K562 (cell line): ENCODE measurements at regions not wholly inside any gene's neighbourhood (a gene's known extent, or its start where the extent isn't known, plus 50 kb on each side); places are given as distances from the start of the nearest gene placed in this dataset.

Source experiments
- ATAC-seq: fragments of 200-7000 bp; cut with Tn5 transposase; 3 replicates; pipeline ENCODE4 v1.9.1; 2020; ENCODE audit warnings: moderate library complexity
- BruUV-seq: library from RNA; stranded (reverse); fragments of 400-500 nt; replicated peaks from 2 replicates; lab custom pipeline; 2021; lab: Mats Ljungman, UMichigan
- CTCF ChIA-PET: fragments of 300-600 bp; formaldehyde crosslinking; extraction: SDS; loops from one replicate; lab custom pipeline; 2021; ENCODE audit warnings: low intra/inter-chr PET ratio; lab: Yijun Ruan, JAX
- POLR2A ChIA-PET: fragments of 300-600, 350-650 bp; sonication (Branson Sonifier 250); formaldehyde crosslinking; extraction: SDS; loops from one replicate; lab custom pipeline; 2021; ENCODE audit warnings: antibody characterized with exemption, inconsistent platforms; lab: Yijun Ruan, JAX
- DNase-seq, 4 experiments: peaks; one replicate each; pipeline versions ENCODE4 v3.0.0 to v3.0.0-alpha.2; 2011 to 2018; ENCODE audit warnings: low spot score in 3 of 4, mixed read lengths in 3 of 4; ENCODE audit errors: extremely low read depth in 1 of 4
- FAIRE-seq: peaks from 2 replicates; lab custom pipeline; 2011; peaks lifted over from hg19 to GRCh38; lab: Jason Lieb, UNC
- H2AFZ ChIP-seq: 2 replicates; pipeline ENCODE4 v1.6.0; 2011; ENCODE audit warnings: low read depth, low read length, control low read depth, inconsistent platforms
- H3K27ac ChIP-seq: fragments of 200-600 bp; 3 replicates; pipeline ENCODE4 v1.8.0; 2011; ENCODE audit warnings: low read depth, mild to moderate bottlenecking, control low read depth, inconsistent platforms, low read length, moderate library complexity, mixed read lengths; ENCODE audit errors: extremely low read depth
- H3K27me3 ChIP-seq, 2 experiments: fragments of 300-600 bp in 1 of 2; 2 replicates in 1 of 2; 3 replicates in 1 of 2; pipeline versions ENCODE4 v1.6.0 to v1.8.0; 2011; ENCODE audit warnings: inconsistent platforms in 2 of 2, low read length in 2 of 2, mild to moderate bottlenecking in 1 of 2, mixed read lengths in 1 of 2, moderate library complexity in 1 of 2; ENCODE audit not compliant: control insufficient read depth in 2 of 2, insufficient read depth in 2 of 2
- H3K36me3 ChIP-seq: fragments of 300-600 bp; 3 replicates; pipeline ENCODE4 v1.8.0; 2011; ENCODE audit warnings: mild to moderate bottlenecking, low read length, inconsistent platforms; ENCODE audit not compliant: control insufficient read depth, insufficient read depth
- H3K4me1 ChIP-seq, 2 experiments: fragments of 200-600 bp in 1 of 2; replicated peaks in 1 of 2; 2 replicates in 1 of 2; 3 replicates in 1 of 2; pipeline versions ENCODE4 v1.5.1 to v1.8.0; 2011; ENCODE audit warnings: inconsistent platforms in 2 of 2, low read length in 2 of 2, mild to moderate bottlenecking in 1 of 2, mixed read lengths in 1 of 2, moderate library complexity in 1 of 2; ENCODE audit not compliant: control insufficient read depth in 2 of 2, insufficient read depth in 2 of 2
- H3K4me2 ChIP-seq: 2 replicates; pipeline ENCODE4 v1.6.1; 2011; ENCODE audit warnings: low read length, control low read depth, inconsistent platforms, mixed read lengths; ENCODE audit not compliant: insufficient read depth
- H3K4me3 ChIP-seq: fragments of 200-600 bp; sonication (generic), shearing (Covaris generic); 2 replicates; pipeline ENCODE4 v1.5.1; 2016; ENCODE audit warnings: control low read depth, inconsistent platforms
- H3K79me2 ChIP-seq: fragments of 200-600 bp; 3 replicates; pipeline ENCODE4 v1.8.0; 2011; ENCODE audit warnings: low read length, inconsistent platforms; ENCODE audit not compliant: control insufficient read depth, insufficient read depth
- H3K9ac ChIP-seq, 2 experiments: 2 replicates each; pipeline versions ENCODE4 v1.6.0 to v1.6.1; 2011; ENCODE audit warnings: low read depth in 2 of 2, low read length in 2 of 2, control low read depth in 1 of 2, inconsistent platforms in 1 of 2, mild to moderate bottlenecking in 1 of 2, mixed read lengths in 1 of 2; ENCODE audit not compliant: insufficient read depth in 1 of 2
- H3K9me1 ChIP-seq: one replicate; pipeline ENCODE4 v1.6.0; 2011; ENCODE audit warnings: inconsistent platforms, mild to moderate bottlenecking, low read length, moderate library complexity; ENCODE audit not compliant: control insufficient read depth, insufficient read depth
- H3K9me3 ChIP-seq: replicated peaks from 2 replicates; pipeline ENCODE4 v1.5.1; 2011; ENCODE audit warnings: low read depth, low read length, inconsistent platforms; ENCODE audit not compliant: control insufficient read depth, insufficient read depth
- H4K20me1 ChIP-seq: replicated peaks from 2 replicates; pipeline ENCODE4 v1.6.1; 2011; ENCODE audit warnings: low read length, inconsistent platforms, mixed read lengths; ENCODE audit not compliant: control insufficient read depth, insufficient read depth
- C11orf30 ChIP-seq: fragments of 450-650 bp; IDR thresholded peaks from 2 replicates; pipeline ENCODE4 v1.6.1; 2016; ENCODE audit warnings: low read depth, mild to moderate bottlenecking
- FIP1L1 ChIP-seq: fragments of 200-400 bp; formaldehyde crosslinking; IDR thresholded peaks from 2 replicates; pipeline ENCODE4 v1.6.1; 2018; ENCODE audit warnings: mild to moderate bottlenecking, low read depth, low read length; ENCODE audit not compliant: poor library complexity, severe bottlenecking
- ZNF507 ChIP-seq: conservative IDR thresholded peaks from 2 replicates; pipeline ENCODE4 v1.6.1; 2017; ENCODE audit warnings: missing genetic modification characterization, missing compliant biosample characterization
- WGBS: fragments of 100-300 bp; shearing (Covaris generic); methylation state at CpG from one replicate; pipeline ENCODE4 v1.1.6; 2016; ENCODE audit warnings: low coverage, mixed read lengths; ENCODE audit not compliant: insufficient coverage; ENCODE audit errors: missing lambda C conversion rate; 5-methylcytosine and 5-hydroxymethylcytosine counted together
- in situ Hi-C: fragments of 300-500 bp; cut with MboI; formaldehyde crosslinking; loops from 4 replicates; pipeline ENCODE4 v1.15.0; 2018; ENCODE audit warnings: inconsistent platforms, mixed read lengths
- intact Hi-C: fragments of 100-400 bp; cut with micrococcal nuclease; formaldehyde crosslinking; loops from 2 replicates; pipeline ENCODE4 v1.14.2; 2022
- TF ChIP-seq, protein P1 (sequence below): fragments of 150-350 bp; IDR thresholded peaks from 2 replicates; pipeline ENCODE4 v1.6.1; 2014; ENCODE audit warnings: low read depth, mild to moderate bottlenecking, low read length, borderline replicate concordance

DNA sequence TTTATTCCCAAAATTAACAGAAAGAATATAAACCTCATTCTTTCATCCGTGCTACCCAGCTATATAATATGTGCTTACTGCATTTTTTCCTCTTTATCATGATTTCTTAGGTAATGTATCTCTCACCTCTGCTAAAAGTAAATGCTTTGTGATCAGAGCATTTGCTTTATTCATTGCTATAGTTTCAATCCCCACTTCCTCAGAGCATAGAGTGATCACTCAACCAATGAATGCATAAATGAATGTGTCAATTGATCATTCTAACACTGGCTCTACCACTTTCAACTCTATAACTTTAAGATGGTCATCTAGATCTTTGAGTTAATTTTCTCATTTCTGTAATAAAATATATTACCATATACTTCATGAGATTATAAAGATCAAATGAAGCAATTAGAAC lies 719.2 kb downstream of the CETN3 start (continued):
- TF ChIP-seq, protein P1, sequence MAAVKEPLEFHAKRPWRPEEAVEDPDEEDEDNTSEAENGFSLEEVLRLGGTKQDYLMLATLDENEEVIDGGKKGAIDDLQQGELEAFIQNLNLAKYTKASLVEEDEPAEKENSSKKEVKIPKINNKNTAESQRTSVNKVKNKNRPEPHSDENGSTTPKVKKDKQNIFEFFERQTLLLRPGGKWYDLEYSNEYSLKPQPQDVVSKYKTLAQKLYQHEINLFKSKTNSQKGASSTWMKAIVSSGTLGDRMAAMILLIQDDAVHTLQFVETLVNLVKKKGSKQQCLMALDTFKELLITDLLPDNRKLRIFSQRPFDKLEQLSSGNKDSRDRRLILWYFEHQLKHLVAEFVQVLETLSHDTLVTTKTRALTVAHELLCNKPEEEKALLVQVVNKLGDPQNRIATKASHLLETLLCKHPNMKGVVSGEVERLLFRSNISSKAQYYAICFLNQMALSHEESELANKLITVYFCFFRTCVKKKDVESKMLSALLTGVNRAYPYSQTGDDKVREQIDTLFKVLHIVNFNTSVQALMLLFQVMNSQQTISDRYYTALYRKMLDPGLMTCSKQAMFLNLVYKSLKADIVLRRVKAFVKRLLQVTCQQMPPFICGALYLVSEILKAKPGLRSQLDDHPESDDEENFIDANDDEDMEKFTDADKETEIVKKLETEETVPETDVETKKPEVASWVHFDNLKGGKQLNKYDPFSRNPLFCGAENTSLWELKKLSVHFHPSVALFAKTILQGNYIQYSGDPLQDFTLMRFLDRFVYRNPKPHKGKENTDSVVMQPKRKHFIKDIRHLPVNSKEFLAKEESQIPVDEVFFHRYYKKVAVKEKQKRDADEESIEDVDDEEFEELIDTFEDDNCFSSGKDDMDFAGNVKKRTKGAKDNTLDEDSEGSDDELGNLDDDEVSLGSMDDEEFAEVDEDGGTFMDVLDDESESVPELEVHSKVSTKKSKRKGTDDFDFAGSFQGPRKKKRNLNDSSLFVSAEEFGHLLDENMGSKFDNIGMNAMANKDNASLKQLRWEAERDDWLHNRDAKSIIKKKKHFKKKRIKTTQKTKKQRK = no peak
- TF ChIP-seq ZNF507 (tag) = no peak
- TF ChIP-seq FIP1L1 = no peak

DNA sequence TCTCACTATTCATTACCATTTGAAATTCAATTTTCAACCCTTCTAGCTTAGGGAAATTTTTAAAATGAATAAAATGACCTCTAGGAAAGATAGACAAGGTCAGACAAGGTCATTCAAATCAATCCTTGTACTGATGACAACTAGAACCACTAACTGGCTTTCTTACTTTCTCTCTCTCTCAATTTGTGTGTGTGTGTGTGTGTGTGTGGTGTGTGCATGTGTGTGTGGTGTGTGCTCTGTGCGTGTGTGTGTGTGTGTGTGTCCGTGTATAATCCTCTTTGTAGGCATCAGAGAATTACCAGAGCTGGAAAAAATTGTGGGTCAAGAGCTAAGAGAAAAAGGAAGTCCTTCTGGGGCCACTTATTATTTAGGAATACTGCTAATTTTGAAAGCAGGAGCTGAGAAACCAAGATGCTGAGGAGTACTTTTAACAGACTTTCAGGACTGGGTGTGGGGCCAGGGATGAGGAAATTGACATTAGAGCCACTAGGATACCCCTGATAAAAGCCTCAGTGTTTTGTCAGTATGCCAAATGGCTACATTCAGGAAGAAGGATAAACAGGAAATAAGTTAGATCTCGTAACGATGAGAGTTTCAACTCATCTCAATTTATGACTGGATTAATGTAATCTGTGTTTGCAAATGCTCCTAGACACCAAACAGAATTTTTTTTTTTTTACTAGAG lies 723.3 kb downstream of the CETN3 start:
- peak; percentile 6 for FAIRE-seq
- Histone ChIP-seq H3K9me1 (no peaks in the 10 kb centered on the region), H3K4me2 (no peak overlapping the region), H3K27ac (no peak overlapping the region), H3K79me2 (no peaks in the 10 kb centered on the region), H3K9ac (no peak overlapping the region), H4K20me1 (no peaks in the 10 kb centered on the region), H3K36me3 (no peaks in the 10 kb centered on the region), H3K9me3 (no peaks in the 10 kb centered on the region), H2AFZ (no peak overlapping the region), H3K4me1 (no peaks in the 10 kb centered on the region), H3K4me3 (no peak overlapping the region), H3K27me3 (no peaks in the 10 kb centered on the region)
- in situ Hi-C loops = no loop called here
- no peak for DNase-seq
- intact Hi-C loops = no loop called here
- TF ChIP-seq C11orf30 = no peak
- BruUV-seq = no TSS peak
- 2% methylated on average over 4 of the region's 4 CpGs for WGBS
- ChIA-PET CTCF (no interaction called here), POLR2A (interaction anchor here (0.7 to 0.8 kb wide), 2 partner anchors 688 to 732 kb away, joined by 3 read pairs; no protein-coding TSS in a partner anchor)
- ATAC-seq = no peak
